SK-N-MC (cell line): ENCODE measurements at regions not wholly inside any gene's neighbourhood (a gene's known extent, or its start where the extent isn't known, plus 50 kb on each side); places are given as distances from the start of the nearest gene placed in this dataset.

Source experiments
- DNase-seq: peaks from one replicate; pipeline ENCODE4 v3.0.0-alpha.2; 2011; ENCODE audit warnings: low read depth, low spot score
- H3K27ac ChIP-seq: fragments of 200-600 bp; sonication (generic); 2 replicates; pipeline ENCODE4 v1.5.1; 2016; ENCODE audit warnings: mixed run types
- H3K36me3 ChIP-seq: fragments of 200-600 bp; sonication (generic); 2 replicates; pipeline ENCODE4 v1.6.1; 2017; ENCODE audit warnings: antibody characterized with exemption, low read length, mixed read lengths; ENCODE audit not compliant: insufficient read depth
- H3K4me3 ChIP-seq: fragments of 200-600 bp; sonication (generic); 2 replicates; pipeline ENCODE4 v1.5.1; 2016
- H3K9ac ChIP-seq: fragments of 200-600 bp; sonication (generic); 2 replicates; pipeline ENCODE4 v1.8.0; 2017; ENCODE audit warnings: mixed run types, mixed read lengths; ENCODE audit not compliant: insufficient read length
- H3K9me3 ChIP-seq: fragments of 200-600 bp; sonication (generic); 2 replicates; pipeline ENCODE4 v1.6.1; 2017; ENCODE audit warnings: low read depth, mild to moderate bottlenecking, antibody characterized with exemption, low read length, moderate library complexity, mixed read lengths
- EZH2 ChIP-seq: fragments of 200-600 bp; sonication (generic); IDR thresholded peaks from one replicate; pipeline ENCODE4 v1.6.1; 2017; ENCODE audit warnings: antibody characterized with exemption
- FOXP2 ChIP-seq: optimal IDR thresholded peaks from 2 replicates; pipeline ENCODE3; 2011; ENCODE audit warnings: mild to moderate bottlenecking, moderate library complexity; ENCODE audit not compliant: insufficient read depth; ENCODE audit errors: extremely low read length, control extremely low read depth
- POLR2AphosphoS5 ChIP-seq: IDR thresholded peaks from 2 replicates; pipeline ENCODE4 v1.6.1; 2012; ENCODE audit warnings: mild to moderate bottlenecking, low read depth, low read length, borderline replicate concordance

- Histone ChIP-seq H3K36me3 (no peaks in the 10 kb centered on the region), H3K9me3 (no peaks in the 10 kb centered on the region), H3K4me3 (no peak overlapping the region), H3K9ac (no peak overlapping the region), H3K27ac (no peak overlapping the region)
- no peak for TF ChIP-seq EZH2
- DNase-seq, result no peak
Observed at GRCh38 chr2:41068740-41069139, 616.9 kb upstream of the SLC8A1 start.

DNA sequence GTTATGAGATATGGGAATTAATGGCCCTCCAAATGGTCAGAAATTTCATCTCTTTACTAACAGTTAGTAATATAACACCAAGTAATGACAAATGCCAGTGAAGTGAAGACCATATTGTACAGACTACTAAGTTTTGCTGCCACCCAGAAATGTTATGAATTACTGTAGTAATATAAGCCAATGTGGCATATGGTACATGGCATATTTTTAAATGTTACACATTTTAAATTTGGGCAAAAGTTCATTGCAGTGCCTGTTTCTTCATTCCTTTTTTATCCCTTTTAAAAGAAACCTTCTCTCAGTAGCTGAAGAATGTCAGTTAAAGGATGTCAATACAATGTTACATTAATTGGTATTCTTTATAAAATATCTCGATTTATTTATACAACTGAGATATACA is 626.5 kb upstream of the SLC8A1 start:
- no peak for DNase-seq
- Histone ChIP-seq H3K4me3 (no peak overlapping the region), H3K9ac (no peak overlapping the region), H3K9me3 (no peaks in the 10 kb centered on the region), H3K36me3 (no peaks in the 10 kb centered on the region), H3K27ac (no peak overlapping the region)
- TF ChIP-seq EZH2, result no peak
- no peak for TF ChIP-seq FOXP2
- TF ChIP-seq POLR2AphosphoS5, result no peak

GRCh38 chr2:41079011-41079410 is 627.1 kb upstream of the SLC8A1 start:
- Histone ChIP-seq H3K9ac (no peak overlapping the region), H3K27ac (no peak overlapping the region), H3K4me3 (no peak overlapping the region), H3K9me3 (no peaks in the 10 kb centered on the region), H3K36me3 (no peaks in the 10 kb centered on the region)
- no peak for DNase-seq
- TF ChIP-seq EZH2 (no peak), POLR2AphosphoS5 (no peak), FOXP2 (no peak)

- no peak for DNase-seq
- H3K36me3 ChIP-seq, result no peaks in the 10 kb centered on the region
- H3K4me3 ChIP-seq, result no peak overlapping the region
- H3K9ac ChIP-seq, result no peak overlapping the region
- TF ChIP-seq POLR2AphosphoS5 (no peak), EZH2 (no peak), FOXP2 (no peak)
- no peaks in the 10 kb centered on the region for H3K9me3 ChIP-seq
- no peak overlapping the region for H3K27ac ChIP-seq
Observed at GRCh38 chr2:41084321-41084720, 632.4 kb upstream of the SLC8A1 start.

- no peaks in the 10 kb centered on the region for H3K9me3 ChIP-seq
- no peak for DNase-seq
- no peak overlapping the region for H3K4me3 ChIP-seq
- no peak for TF ChIP-seq POLR2AphosphoS5
- TF ChIP-seq FOXP2, result no peak
- TF ChIP-seq EZH2, result no peak
- H3K27ac ChIP-seq, result no peak overlapping the region
- H3K9ac ChIP-seq, result no peak overlapping the region
- H3K36me3 ChIP-seq, result no peaks in the 10 kb centered on the region
Observed at GRCh38 chr2:41087946-41088345, 636.1 kb upstream of the SLC8A1 start.

DNA sequence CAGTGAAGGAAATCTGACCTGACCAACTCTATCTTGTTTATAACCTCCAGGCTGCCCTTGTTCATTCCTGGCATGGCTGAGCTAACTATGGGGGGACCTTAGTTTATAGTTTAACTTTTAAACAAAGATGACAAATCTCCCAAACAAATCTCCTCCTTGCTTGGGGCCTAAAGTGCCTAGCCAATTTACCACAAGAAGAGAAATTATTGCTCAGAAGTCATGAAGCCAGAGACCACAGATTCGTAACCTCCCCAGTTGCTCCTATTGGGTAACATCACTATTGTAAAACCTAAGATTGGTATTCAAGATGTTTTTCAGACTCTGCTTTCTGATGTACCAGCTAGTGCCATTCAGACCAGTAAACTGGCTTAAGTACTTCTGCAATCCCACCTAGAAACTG is 649.4 kb upstream of the SLC8A1 start:
- DNase-seq, result no peak
- TF ChIP-seq POLR2AphosphoS5 (no peak), EZH2 (no peak), FOXP2 (no peak)
- Histone ChIP-seq H3K4me3 (no peak overlapping the region), H3K27ac (no peak overlapping the region), H3K9me3 (no peaks in the 10 kb centered on the region), H3K36me3 (no peaks in the 10 kb centered on the region), H3K9ac (no peak overlapping the region)

GRCh38 chr2:41109744-41110143 is 657.9 kb upstream of the SLC8A1 start:
- TF ChIP-seq POLR2AphosphoS5, result no peak
- TF ChIP-seq FOXP2, result no peak
- TF ChIP-seq EZH2, result no peak
- Histone ChIP-seq H3K36me3 (no peaks in the 10 kb centered on the region), H3K9me3 (no peaks in the 10 kb centered on the region), H3K27ac (no peak overlapping the region), H3K9ac (no peak overlapping the region), H3K4me3 (no peak overlapping the region)
- DNase-seq, result no peak

- no peak overlapping the region for H3K9ac ChIP-seq
Observed at GRCh38 chr2:41111836-41112627, 660.1 kb upstream of the SLC8A1 start.

More at GRCh38 chr2:41111836-41112627, 660.1 kb upstream of the SLC8A1 start:
- no peaks in the 10 kb centered on the region for H3K36me3 ChIP-seq
- DNase-seq, result no peak
- H3K9me3 ChIP-seq, result no peaks in the 10 kb centered on the region
- no peak for TF ChIP-seq EZH2
- TF ChIP-seq POLR2AphosphoS5, result no peak
- TF ChIP-seq FOXP2, result no peak
- no peak overlapping the region for H3K27ac ChIP-seq
- no peak overlapping the region for H3K4me3 ChIP-seq
